ENCODE measurements at regions not wholly inside any gene's neighbourhood (a gene's known extent, or its start where the extent isn't known, plus 50 kb on each side); places are given as distances from the start of the nearest gene placed in this dataset.

DNA sequence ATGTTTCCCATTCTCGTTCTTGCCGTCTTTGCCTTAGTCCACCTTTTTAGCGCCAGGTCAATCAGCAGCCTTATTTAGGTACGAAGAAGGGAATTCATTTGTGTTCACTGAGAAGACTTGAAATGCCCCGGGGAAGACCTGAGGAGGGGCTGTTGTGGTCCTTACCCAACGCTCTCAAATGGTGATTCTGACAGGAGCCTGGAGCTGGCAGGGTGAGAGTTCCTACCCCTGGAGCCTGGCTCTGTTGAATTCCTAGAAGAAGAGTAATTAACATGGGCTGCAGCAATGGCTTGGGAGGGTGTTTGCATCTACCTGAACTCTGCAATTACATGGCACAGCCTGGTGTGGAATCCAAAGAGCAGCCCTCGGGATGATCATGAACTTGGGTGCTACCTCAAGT, 76.9 kb upstream of the DSCAM start:
- Histone ChIP-seq H4K20me1 (ENCODE audit: insufficient read depth, low read length) (no peaks in the 10 kb centered on the region), H2AK9ac (replicated peaks; ENCODE audit: low read depth, low read length, poor library complexity) (no peak overlapping the region), H3K27ac (ENCODE audit: insufficient read depth, low read length) (no peak overlapping the region), H3K18ac (ENCODE audit: low read depth, low read length) (no peak overlapping the region), H2BK20ac (ENCODE audit: low read depth, low read length) (no peak overlapping the region), H3K4me3 (ENCODE audit: insufficient read depth, low read depth, low read length) (no peak overlapping the region), H2AFZ (replicated peaks; ENCODE audit: low read length, poor library complexity) (no peak overlapping the region), H3K23ac (ENCODE audit: low read depth, low read length) (no peak overlapping the region), H3K14ac (replicated peaks; ENCODE audit: low read depth, low read length) (no peak overlapping the region), H3K56ac (ENCODE audit: extremely low read depth, insufficient read depth, low read length) (no peak overlapping the region), H3K9me1 (ENCODE audit: insufficient read depth, low read length) (no peaks in the 10 kb centered on the region), H4K8ac (ENCODE audit: low read depth in 2 of 2, low read length in 2 of 2) (no peak overlapping the region), H3K27me3 (ENCODE audit: control insufficient read depth, insufficient read depth, low read length) (no peaks in the 10 kb centered on the region), H2BK15ac (ENCODE audit: low read depth, low read length) (no peak overlapping the region), H3K36me3 (ENCODE audit: control insufficient read depth, insufficient read depth, low read length) (no peaks in the 10 kb centered on the region), H3K4me1 (ENCODE audit: control insufficient read depth, insufficient read depth, low read length) (no peaks in the 10 kb centered on the region), H2BK5ac (ENCODE audit: low read depth, low read length, poor library complexity, severe bottlenecking) (no peak overlapping the region), H4K91ac (ENCODE audit: insufficient read depth, low read depth, low read length) (no peak overlapping the region), H3K4ac (ENCODE audit: low read depth, low read length) (no peak overlapping the region), H4K5ac (ENCODE audit: low read depth, low read length) (no peak overlapping the region), H2AK5ac (ENCODE audit: low read depth, low read length) (no peak overlapping the region), H3K79me1 (ENCODE audit: low read depth in 1 of 2, low read length in 2 of 2) (no peaks in the 10 kb centered on the region), H3K9ac (ENCODE audit: low read depth, low read length) (no peak overlapping the region), H3K4me2 (ENCODE audit: low read depth, low read length) (no peak overlapping the region), H2BK120ac (ENCODE audit: low read depth, low read length) (no peak overlapping the region), H3K9me3 (ENCODE audit: control insufficient read depth, insufficient read depth, low read length) (peaks cover 22% of the 10 kb centered on the region)
- intact Hi-C loops (cut with micrococcal nuclease): no loop called here
- 40% methylated on average over 1 of the region's 7 CpGs; no CpG with 5 or more reads in 1 of the 2 experiments for WGBS, 2 experiments (ENCODE audit: extremely low coverage in 2 of 2, insufficient read length in 1 of 2)
- in situ Hi-C loops (cut with MboI; ENCODE audit: low sequenced_read_pairs): no loop called here
- TF ChIP-seq CEBPB (IDR thresholded peaks at IDR 0.05; ENCODE audit: low read depth, low read length) (no peak), RAD21 (IDR thresholded peaks at IDR 0.05; ENCODE audit: low read length) (no peak), RCOR1 (IDR thresholded peaks at IDR 0.05; ENCODE audit: insufficient replicate concordance, low read length) (no peak), MAZ (IDR thresholded peaks at IDR 0.05; ENCODE audit: borderline replicate concordance, low read depth, low read length) (no peak), MXI1 (IDR thresholded peaks at IDR 0.05; ENCODE audit: borderline replicate concordance, low read depth, low read length) (no peak), SMC3 (IDR thresholded peaks at IDR 0.05; ENCODE audit: low read depth, low read length) (no peak), RFX5 (IDR thresholded peaks at IDR 0.05; ENCODE audit: low read depth, low read length) (no peak), BHLHE40 (IDR thresholded peaks at IDR 0.05; ENCODE audit: low read depth, low read length) (no peak), ELK1 (IDR thresholded peaks at IDR 0.05; ENCODE audit: borderline replicate concordance, low read depth, low read length) (no peak), POLR2A (IDR thresholded peaks at IDR 0.05; ENCODE audit: low read depth, low read length) (no peak), FOS (IDR thresholded peaks at IDR 0.05; ENCODE audit: low read depth, low read length) (no peak), NFE2L2 (IDR thresholded peaks at IDR 0.05; ENCODE audit: low read depth, low read length) (no peak), MAFK (IDR thresholded peaks at IDR 0.05; ENCODE audit: low read depth, low read length) (no peak), CHD1 (IDR thresholded peaks at IDR 0.05; ENCODE audit: low read depth, low read length) (no peak), CTCF (conservative IDR thresholded peaks at IDR 0.05; ENCODE audit: low read depth, low read length) (no peak)
- TF ChIP-seq, protein P1, sequence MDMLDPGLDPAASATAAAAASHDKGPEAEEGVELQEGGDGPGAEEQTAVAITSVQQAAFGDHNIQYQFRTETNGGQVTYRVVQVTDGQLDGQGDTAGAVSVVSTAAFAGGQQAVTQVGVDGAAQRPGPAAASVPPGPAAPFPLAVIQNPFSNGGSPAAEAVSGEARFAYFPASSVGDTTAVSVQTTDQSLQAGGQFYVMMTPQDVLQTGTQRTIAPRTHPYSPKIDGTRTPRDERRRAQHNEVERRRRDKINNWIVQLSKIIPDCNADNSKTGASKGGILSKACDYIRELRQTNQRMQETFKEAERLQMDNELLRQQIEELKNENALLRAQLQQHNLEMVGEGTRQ (IDR thresholded peaks at IDR 0.05; ENCODE audit: low read depth, low read length): no peak
- ATAC-seq (ENCODE audit: low read depth): no peak
- dilution Hi-C loops (cut with HindIII; ENCODE audit: low sequenced_read_pairs, unreplicated experiment): no loop called here
- DNase-seq: no peak
- no TSS peak for BruUV-seq (replicated peaks)
- ChIA-PET POLR2A (ENCODE audit: unreplicated experiment) (no interaction called here), CTCF (no interaction called here)
